ENCODE measurements at regions not wholly inside any gene's neighbourhood (a gene's known extent, or its start where the extent isn't known, plus 50 kb on each side); places are given as distances from the start of the nearest gene placed in this dataset.

- Histone ChIP-seq H3K9me2 (ENCODE audit: insufficient read depth, low read length) (no peaks in the 10 kb centered on the region), H3K27ac (ENCODE audit: low read length) (peak overlapping the region; percentile 48), H3K9ac (ENCODE audit: low read length) (no peak overlapping the region), H3F3A (ENCODE audit: insufficient read depth, low read length, poor library complexity, severe bottlenecking) (no peaks in the 10 kb centered on the region), H3K4me2 (ENCODE audit: low read length) (no peak overlapping the region), H4K20me1 (ENCODE audit: insufficient read depth) (no peaks in the 10 kb centered on the region), H2AFZ (ENCODE audit: low read depth, low read length) (no peak overlapping the region), H3K27me3 (ENCODE audit: insufficient read depth, low read depth, low read length) (no peaks in the 10 kb centered on the region), H3K36me3 (ENCODE audit: insufficient read depth, low read length) (no peaks in the 10 kb centered on the region), H3K79me2 (replicated peaks; ENCODE audit: insufficient read depth, low read length) (no peaks in the 10 kb centered on the region), H3K9me3 (ENCODE audit: low read length) (no peaks in the 10 kb centered on the region), H3K4me3 (ENCODE audit: low read length) (no peak overlapping the region)
- TF ChIP-seq REST (IDR thresholded peaks at IDR 0.05; ENCODE audit: borderline replicate concordance) (no peak), CTCF (IDR thresholded peaks at IDR 0.05; ENCODE audit: poor library complexity, severe bottlenecking) (no peak), EP300 (conservative IDR thresholded peaks at IDR 0.05; ENCODE audit: poor library complexity, severe bottlenecking) (no peak), SMC3 (conservative IDR thresholded peaks at IDR 0.05; ENCODE audit: poor library complexity) (no peak), MXI1 (conservative IDR thresholded peaks at IDR 0.05; ENCODE audit: poor library complexity, severe bottlenecking) (no peak), POLR2AphosphoS5 (IDR thresholded peaks at IDR 0.05) (no peak), TAF1 (IDR thresholded peaks at IDR 0.05; ENCODE audit: low read depth) (no peak), RAD21 (conservative IDR thresholded peaks at IDR 0.05) (no peak), EZH2 (IDR thresholded peaks at IDR 0.05; ENCODE audit: borderline replicate concordance, insufficient read depth, low read length, poor library complexity, severe bottlenecking) (no peak)
Observed at GRCh38 chr13:106887686-106888085, 319.7 kb upstream of the ARGLU1 start.

GRCh38 chr13:106883976-106884375, 316.0 kb upstream of the ARGLU1 start:
- Histone ChIP-seq H3K27me3 (ENCODE audit: insufficient read depth, low read depth, low read length) (no peaks in the 10 kb centered on the region), H3F3A (ENCODE audit: insufficient read depth, low read length, poor library complexity, severe bottlenecking) (no peaks in the 10 kb centered on the region), H3K9me3 (ENCODE audit: low read length) (no peaks in the 10 kb centered on the region), H3K4me3 (ENCODE audit: low read length) (no peak overlapping the region), H4K20me1 (ENCODE audit: insufficient read depth) (no peaks in the 10 kb centered on the region), H3K79me2 (replicated peaks; ENCODE audit: insufficient read depth, low read length) (no peaks in the 10 kb centered on the region), H3K36me3 (ENCODE audit: insufficient read depth, low read length) (no peaks in the 10 kb centered on the region), H3K9ac (ENCODE audit: low read length) (no peak overlapping the region), H3K9me2 (ENCODE audit: insufficient read depth, low read length) (no peaks in the 10 kb centered on the region), H3K27ac (ENCODE audit: low read length) (no peak overlapping the region), H2AFZ (ENCODE audit: low read depth, low read length) (no peak overlapping the region), H3K4me2 (ENCODE audit: low read length) (no peak overlapping the region)
- TF ChIP-seq SMC3 (conservative IDR thresholded peaks at IDR 0.05; ENCODE audit: poor library complexity) (no peak), CTCF (IDR thresholded peaks at IDR 0.05; ENCODE audit: poor library complexity, severe bottlenecking) (no peak), EZH2 (IDR thresholded peaks at IDR 0.05; ENCODE audit: borderline replicate concordance, insufficient read depth, low read length, poor library complexity, severe bottlenecking) (no peak), POLR2AphosphoS5 (IDR thresholded peaks at IDR 0.05) (no peak), REST (IDR thresholded peaks at IDR 0.05; ENCODE audit: borderline replicate concordance) (no peak), RAD21 (conservative IDR thresholded peaks at IDR 0.05) (no peak), EP300 (conservative IDR thresholded peaks at IDR 0.05; ENCODE audit: poor library complexity, severe bottlenecking) (no peak), TAF1 (IDR thresholded peaks at IDR 0.05; ENCODE audit: low read depth) (no peak), MXI1 (conservative IDR thresholded peaks at IDR 0.05; ENCODE audit: poor library complexity, severe bottlenecking) (no peak)

All from neural cell (in vitro differentiated cells).